ENCODE measurements at regions not wholly inside any gene's neighbourhood (a gene's known extent, or its start where the extent isn't known, plus 50 kb on each side); places are given as distances from the start of the nearest gene placed in this dataset.

DNA sequence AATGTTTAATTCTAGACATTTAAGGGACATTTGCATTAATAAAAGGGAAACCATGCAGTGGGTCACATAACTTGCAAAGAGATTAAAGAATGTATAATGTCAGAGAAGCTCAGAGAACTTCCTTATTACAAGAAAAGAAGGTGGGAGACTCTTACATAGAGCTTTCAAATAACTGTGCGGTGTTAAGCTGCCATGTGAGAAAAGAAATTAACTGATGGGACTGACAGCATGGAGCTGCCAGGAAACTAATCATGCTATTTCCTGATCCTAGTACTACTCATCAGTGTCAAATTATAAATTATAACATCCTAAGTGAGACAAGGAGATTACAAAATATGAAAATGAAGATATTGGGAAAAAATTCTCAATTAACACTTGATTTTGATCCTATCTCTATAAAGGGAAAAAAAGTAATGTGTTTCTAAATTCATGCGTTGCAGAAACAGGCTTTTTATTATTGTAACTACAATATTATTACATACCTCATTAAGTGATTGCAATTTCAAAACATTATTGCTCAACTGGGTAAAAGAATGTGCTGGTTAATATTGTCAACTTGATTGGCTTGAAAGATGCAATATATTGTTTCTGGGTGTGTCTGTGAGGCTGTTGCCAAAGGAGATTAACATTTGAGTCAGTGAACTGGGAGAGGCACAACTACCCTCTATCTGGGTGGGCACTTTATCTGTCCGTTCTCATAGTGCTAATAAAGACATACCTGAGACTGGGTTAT lies 609.5 kb upstream of the NUDT12 start:
- H3K36me3 ChIP-seq (ENCODE audit: insufficient read depth, low read length): no peaks in the 10 kb centered on the region

DNA sequence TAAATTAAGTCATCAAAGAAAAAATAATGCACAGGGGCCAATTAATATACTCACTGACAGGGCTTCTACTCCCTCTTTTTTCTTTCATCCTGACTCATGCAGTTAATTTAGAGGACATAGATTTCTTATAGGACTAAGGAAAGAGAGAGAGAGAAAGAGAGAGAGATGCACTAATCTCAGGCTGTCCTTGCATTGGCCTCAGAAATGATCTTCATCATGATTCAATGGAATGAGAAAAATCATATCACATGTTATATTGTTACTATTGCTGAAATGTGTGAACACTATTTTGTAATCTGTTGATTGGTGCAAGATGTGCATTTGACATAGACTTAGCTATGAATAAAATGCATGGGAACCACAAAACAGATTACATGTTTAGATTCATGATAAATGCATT lies 608.3 kb upstream of the NUDT12 start:
- H2AFZ ChIP-seq (ENCODE audit: low read length): no peak overlapping the region
- no peak overlapping the region for H3K4me3 ChIP-seq (ENCODE audit: low read depth, low read length, poor library complexity, severe bottlenecking)
- H3K79me2 ChIP-seq (ENCODE audit: insufficient read depth, low read length): no peaks in the 10 kb centered on the region
- no peak overlapping the region for H3K27ac ChIP-seq (ENCODE audit: low read depth, low read length, poor library complexity, severe bottlenecking)
- TF ChIP-seq, protein P1, sequence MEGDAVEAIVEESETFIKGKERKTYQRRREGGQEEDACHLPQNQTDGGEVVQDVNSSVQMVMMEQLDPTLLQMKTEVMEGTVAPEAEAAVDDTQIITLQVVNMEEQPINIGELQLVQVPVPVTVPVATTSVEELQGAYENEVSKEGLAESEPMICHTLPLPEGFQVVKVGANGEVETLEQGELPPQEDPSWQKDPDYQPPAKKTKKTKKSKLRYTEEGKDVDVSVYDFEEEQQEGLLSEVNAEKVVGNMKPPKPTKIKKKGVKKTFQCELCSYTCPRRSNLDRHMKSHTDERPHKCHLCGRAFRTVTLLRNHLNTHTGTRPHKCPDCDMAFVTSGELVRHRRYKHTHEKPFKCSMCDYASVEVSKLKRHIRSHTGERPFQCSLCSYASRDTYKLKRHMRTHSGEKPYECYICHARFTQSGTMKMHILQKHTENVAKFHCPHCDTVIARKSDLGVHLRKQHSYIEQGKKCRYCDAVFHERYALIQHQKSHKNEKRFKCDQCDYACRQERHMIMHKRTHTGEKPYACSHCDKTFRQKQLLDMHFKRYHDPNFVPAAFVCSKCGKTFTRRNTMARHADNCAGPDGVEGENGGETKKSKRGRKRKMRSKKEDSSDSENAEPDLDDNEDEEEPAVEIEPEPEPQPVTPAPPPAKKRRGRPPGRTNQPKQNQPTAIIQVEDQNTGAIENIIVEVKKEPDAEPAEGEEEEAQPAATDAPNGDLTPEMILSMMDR (IDR thresholded peaks at IDR 0.05; ENCODE audit: low read length): no peak
- TF ChIP-seq EZH2 (IDR thresholded peaks at IDR 0.05; ENCODE audit: borderline replicate concordance, low read length): no peak
- H3K9me3 ChIP-seq (ENCODE audit: low read length): no peaks in the 10 kb centered on the region
- no peaks in the 10 kb centered on the region for H3F3A ChIP-seq (ENCODE audit: insufficient read depth, low read length)
- no peaks in the 10 kb centered on the region for H3K36me3 ChIP-seq (ENCODE audit: insufficient read depth, low read length)
- no peaks in the 10 kb centered on the region for H4K20me1 ChIP-seq (ENCODE audit: insufficient read depth, low read length)
- no peaks in the 10 kb centered on the region for H3K27me3 ChIP-seq (ENCODE audit: insufficient read depth, low read length)
- no peak overlapping the region for H3K4me2 ChIP-seq (ENCODE audit: low read length)
- H3K9me2 ChIP-seq (ENCODE audit: low read depth, low read length): no peaks in the 10 kb centered on the region
- no peaks in the 10 kb centered on the region for H3K4me1 ChIP-seq (ENCODE audit: insufficient read depth, low read length, severe bottlenecking)
- H3K9ac ChIP-seq (ENCODE audit: low read length): no peak overlapping the region

More for the DNA sequence above, 609.5 kb upstream of the NUDT12 start:
- H3K4me2 ChIP-seq (ENCODE audit: low read length): no peak overlapping the region
- H3K4me3 ChIP-seq (ENCODE audit: low read depth, low read length, poor library complexity, severe bottlenecking): no peak overlapping the region
- no peak overlapping the region for H3K27ac ChIP-seq (ENCODE audit: low read depth, low read length, poor library complexity, severe bottlenecking)
- no peaks in the 10 kb centered on the region for H3K4me1 ChIP-seq (ENCODE audit: insufficient read depth, low read length, severe bottlenecking)
- H3K79me2 ChIP-seq (ENCODE audit: insufficient read depth, low read length): no peaks in the 10 kb centered on the region
- H4K20me1 ChIP-seq (ENCODE audit: insufficient read depth, low read length): no peaks in the 10 kb centered on the region
- no peaks in the 10 kb centered on the region for H3K9me3 ChIP-seq (ENCODE audit: low read length)
- no peaks in the 10 kb centered on the region for H3F3A ChIP-seq (ENCODE audit: insufficient read depth, low read length)
- TF ChIP-seq, protein P1 (IDR thresholded peaks at IDR 0.05; ENCODE audit: low read length): no peak
- TF ChIP-seq EZH2 (IDR thresholded peaks at IDR 0.05; ENCODE audit: borderline replicate concordance, low read length): no peak
- H3K27me3 ChIP-seq (ENCODE audit: insufficient read depth, low read length): no peaks in the 10 kb centered on the region
- no peak overlapping the region for H3K9ac ChIP-seq (ENCODE audit: low read length)
- H2AFZ ChIP-seq (ENCODE audit: low read length): no peak overlapping the region
- H3K9me2 ChIP-seq (ENCODE audit: low read depth, low read length): no peaks in the 10 kb centered on the region

DNA sequence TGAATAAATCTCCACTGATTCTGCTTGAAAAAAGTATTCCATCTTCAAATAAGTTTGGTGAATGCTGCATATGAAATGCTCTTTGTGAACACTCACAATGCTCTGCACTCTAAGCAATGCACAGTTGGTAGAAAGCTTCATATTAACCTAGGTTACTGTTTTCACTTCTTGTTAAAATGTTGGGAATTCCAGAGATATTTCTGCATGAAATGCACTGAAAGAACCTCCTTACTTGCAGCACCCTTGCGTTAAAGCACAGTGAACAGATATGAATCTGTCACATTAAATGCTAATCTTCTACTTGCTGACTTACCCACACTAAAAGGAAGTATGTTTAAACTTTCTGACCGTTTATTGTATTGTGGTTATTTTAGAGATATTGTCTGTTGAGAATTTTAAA lies 584.1 kb upstream of the NUDT12 start:
- H3K4me1 ChIP-seq (ENCODE audit: insufficient read depth, low read length, severe bottlenecking): no peaks in the 10 kb centered on the region
- no peak overlapping the region for H3K4me3 ChIP-seq (ENCODE audit: low read depth, low read length, poor library complexity, severe bottlenecking)
- no peaks in the 10 kb centered on the region for H3K36me3 ChIP-seq (ENCODE audit: insufficient read depth, low read length)
- H2AFZ ChIP-seq (ENCODE audit: low read length): no peak overlapping the region
- H3K9me2 ChIP-seq (ENCODE audit: low read depth, low read length): no peaks in the 10 kb centered on the region
- no peak overlapping the region for H3K27ac ChIP-seq (ENCODE audit: low read depth, low read length, poor library complexity, severe bottlenecking)
- no peaks in the 10 kb centered on the region for H3K9me3 ChIP-seq (ENCODE audit: low read length)
- H4K20me1 ChIP-seq (ENCODE audit: insufficient read depth, low read length): no peaks in the 10 kb centered on the region
- TF ChIP-seq, protein P1 (IDR thresholded peaks at IDR 0.05; ENCODE audit: low read length): no peak
- TF ChIP-seq EZH2 (IDR thresholded peaks at IDR 0.05; ENCODE audit: borderline replicate concordance, low read length): no peak
- no peak overlapping the region for H3K4me2 ChIP-seq (ENCODE audit: low read length)
- H3K9ac ChIP-seq (ENCODE audit: low read length): no peak overlapping the region
- no peaks in the 10 kb centered on the region for H3K27me3 ChIP-seq (ENCODE audit: insufficient read depth, low read length)
- H3F3A ChIP-seq (ENCODE audit: insufficient read depth, low read length): no peaks in the 10 kb centered on the region
- H3K79me2 ChIP-seq (ENCODE audit: insufficient read depth, low read length): no peaks in the 10 kb centered on the region
